Cardiac fibroblast (primary cell): ENCODE measurements at regions not wholly inside any gene's neighbourhood (a gene's known extent, or its start where the extent isn't known, plus 50 kb on each side); places are given as distances from the start of the nearest gene placed in this dataset.

Source experiments
- DNase-seq, 2 donors: peaks; one replicate each; pipeline versions ENCODE4 v3.0.0 to v3.0.0-alpha.2; 2010; ENCODE audit warnings: low read depth in 2 of 2
- H3K4me3 ChIP-seq, 2 donors: replicated peaks in 1 of 2; 1 replicate in 1 of 2; 2 replicates in 1 of 2; pipeline ENCODE4 v1.5.1; 2011; ENCODE audit warnings: low read depth in 2 of 2, low read length in 2 of 2, mild to moderate bottlenecking in 2 of 2, moderate library complexity in 1 of 2
- TF ChIP-seq, protein P1 (sequence below): IDR thresholded peaks from one replicate; pipeline ENCODE4 v1.5.1; 2011; ENCODE audit warnings: low read depth, mild to moderate bottlenecking, low read length, inconsistent platforms

DNA sequence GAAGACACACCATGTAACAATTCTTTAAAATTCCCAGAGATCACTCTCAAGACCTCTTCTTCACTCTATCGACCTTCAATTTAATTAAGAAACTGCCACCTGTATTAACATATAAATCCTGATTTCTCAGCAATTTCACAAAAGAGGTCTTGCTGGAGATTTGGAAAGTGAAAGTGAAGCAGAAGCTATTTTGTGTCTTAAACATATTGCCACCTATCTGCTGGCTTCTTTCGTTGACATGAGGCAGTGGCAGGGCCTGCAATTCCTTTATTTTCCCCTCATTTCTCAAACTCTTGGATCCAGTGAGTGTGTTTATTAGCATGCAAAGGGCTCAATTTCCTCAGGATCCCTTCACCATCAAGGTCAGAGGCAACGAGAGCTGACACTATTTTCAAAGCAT is 780.2 kb upstream of the SLITRK1 start:
- no peak for DNase-seq
- H3K4me3 ChIP-seq: no peak overlapping the region
- TF ChIP-seq, protein P1, sequence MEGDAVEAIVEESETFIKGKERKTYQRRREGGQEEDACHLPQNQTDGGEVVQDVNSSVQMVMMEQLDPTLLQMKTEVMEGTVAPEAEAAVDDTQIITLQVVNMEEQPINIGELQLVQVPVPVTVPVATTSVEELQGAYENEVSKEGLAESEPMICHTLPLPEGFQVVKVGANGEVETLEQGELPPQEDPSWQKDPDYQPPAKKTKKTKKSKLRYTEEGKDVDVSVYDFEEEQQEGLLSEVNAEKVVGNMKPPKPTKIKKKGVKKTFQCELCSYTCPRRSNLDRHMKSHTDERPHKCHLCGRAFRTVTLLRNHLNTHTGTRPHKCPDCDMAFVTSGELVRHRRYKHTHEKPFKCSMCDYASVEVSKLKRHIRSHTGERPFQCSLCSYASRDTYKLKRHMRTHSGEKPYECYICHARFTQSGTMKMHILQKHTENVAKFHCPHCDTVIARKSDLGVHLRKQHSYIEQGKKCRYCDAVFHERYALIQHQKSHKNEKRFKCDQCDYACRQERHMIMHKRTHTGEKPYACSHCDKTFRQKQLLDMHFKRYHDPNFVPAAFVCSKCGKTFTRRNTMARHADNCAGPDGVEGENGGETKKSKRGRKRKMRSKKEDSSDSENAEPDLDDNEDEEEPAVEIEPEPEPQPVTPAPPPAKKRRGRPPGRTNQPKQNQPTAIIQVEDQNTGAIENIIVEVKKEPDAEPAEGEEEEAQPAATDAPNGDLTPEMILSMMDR: no peak

DNA sequence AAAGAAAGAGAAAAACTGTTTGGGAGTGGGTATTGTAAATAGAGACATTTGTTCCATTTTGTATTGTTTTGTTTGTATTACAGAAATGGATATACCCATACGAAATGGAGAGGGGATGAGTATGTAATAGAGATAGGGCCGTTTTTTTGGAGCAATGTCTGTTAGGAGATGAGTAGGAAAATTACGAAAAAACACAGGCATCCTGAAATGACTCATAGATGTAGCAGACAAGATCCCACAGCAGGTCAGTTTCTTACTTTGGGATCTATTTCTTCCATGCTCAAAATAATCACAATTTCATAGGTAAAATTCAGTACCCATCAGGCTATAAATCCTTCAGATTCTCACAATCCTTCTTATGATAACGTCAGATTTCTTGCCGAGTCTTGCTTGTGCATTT is 779.4 kb upstream of the SLITRK1 start:
- DNase-seq: no peak
- H3K4me3 ChIP-seq: no peak overlapping the region
- TF ChIP-seq, protein P1: no peak

DNA sequence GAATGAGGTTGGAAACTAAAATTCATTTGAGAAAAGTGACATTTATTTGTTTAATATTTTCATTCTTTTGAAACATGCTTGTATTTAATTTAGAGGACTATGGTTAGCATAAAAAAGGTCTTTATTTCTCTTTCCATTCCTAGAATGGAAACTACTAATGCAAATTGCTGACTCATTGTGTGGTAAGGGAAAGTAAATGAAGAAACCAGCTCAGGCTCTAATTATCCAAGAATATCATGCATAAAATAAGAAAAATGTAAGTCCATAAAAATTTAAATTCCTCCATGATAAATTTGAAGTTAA is 777.0 kb upstream of the SLITRK1 start:
- TF ChIP-seq, protein P1: no peak
- no peak overlapping the region for H3K4me3 ChIP-seq
- DNase-seq: no peak

DNA sequence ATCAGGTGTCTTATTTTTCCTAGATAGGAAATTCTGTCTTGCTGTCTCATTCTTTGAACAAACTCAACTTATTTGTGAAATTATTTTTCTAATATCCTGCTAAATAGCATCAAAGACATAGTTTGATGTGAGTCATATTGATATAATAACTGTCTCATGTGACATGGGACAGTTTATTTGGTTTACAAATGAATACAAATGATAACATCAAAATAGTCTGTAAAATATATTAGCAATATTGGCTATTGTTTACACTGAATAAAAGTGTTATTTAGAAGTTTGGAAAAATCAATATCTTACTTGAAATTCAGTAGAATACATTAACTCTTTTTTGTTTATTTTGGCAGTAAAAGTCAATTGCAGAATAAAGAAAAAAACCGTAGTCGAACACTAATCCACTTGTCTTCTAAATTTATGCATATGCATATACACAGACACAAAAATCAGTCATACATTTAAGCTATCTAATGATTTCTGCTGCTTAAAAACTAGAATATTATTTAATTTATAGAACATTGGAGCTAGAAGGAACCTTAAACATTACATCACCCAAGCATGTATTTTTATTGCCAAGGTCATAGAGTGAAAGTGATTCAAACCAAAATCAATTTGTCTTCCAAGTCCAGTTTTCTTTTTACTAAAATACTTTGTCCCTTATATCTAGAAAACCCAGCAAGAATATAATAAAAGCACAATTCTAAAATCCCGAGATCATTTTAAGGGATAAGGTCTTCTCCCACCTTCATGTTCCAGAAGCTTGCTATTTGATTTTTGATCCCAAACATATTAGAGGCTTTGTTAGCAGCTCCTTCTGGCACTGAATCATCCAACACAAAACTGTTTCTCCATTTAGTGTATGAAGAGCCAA is 776.5 kb upstream of the SLITRK1 start:
- H3K4me3 ChIP-seq: no peak overlapping the region
- TF ChIP-seq, protein P1: no peak
- DNase-seq: peak in 1 of 2 donors; percentile 4

DNA sequence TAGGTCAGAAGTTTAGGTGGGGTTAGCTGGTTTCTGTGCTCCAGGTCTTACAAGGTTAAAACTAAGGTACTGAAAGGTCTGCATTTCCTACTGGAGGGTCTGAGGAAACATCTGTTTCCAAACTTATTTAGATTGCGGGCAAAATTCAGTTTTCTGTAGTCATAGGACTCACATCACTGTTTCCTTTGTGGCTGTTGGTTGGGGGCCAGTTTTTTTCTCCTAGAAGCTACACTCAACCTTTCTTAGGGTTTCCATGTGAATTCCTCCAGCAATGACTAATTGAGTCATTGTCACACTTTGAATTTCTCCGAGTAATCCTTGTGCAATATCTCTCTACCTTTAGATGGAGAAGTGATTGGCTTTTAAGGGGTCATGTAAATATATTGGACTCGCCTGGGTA is 773.4 kb upstream of the SLITRK1 start:
- TF ChIP-seq, protein P1: no peak
- DNase-seq: peak; percentile 5 to 64
- H3K4me3 ChIP-seq: no peak overlapping the region

DNA sequence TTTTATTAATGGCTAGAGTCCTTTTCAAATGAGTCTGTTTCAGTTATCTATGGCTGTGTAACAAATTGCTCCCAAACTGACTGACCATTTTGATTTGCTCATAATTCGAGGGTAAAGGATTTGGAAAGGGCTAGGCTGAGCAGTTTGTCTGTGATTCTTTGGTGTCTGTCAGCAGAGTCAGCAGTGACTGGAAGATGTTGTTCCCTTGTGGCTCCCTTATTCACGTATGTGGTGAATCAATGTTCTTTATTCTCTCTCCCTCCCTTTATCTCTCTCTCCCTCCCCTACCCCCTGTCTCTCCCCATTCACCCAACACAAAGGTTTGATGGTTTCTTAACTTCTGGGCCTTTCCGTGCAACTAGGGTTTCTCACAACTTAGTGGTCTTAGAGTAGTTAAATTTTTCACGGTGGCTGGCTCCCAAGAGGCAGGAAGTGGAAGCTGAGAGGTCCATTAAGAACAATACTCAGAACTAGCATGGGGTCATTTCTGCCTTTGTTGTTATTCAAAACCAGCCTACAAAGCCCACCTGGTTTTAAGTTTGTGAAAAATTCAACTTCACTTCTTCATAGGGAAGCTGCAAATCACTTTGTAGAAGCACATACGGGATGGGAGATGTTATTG is 772.5 kb upstream of the SLITRK1 start:
- TF ChIP-seq, protein P1: no peak
- no peak overlapping the region for H3K4me3 ChIP-seq
- DNase-seq: no peak
